ENCODE measurements at regions not wholly inside any gene's neighbourhood (a gene's known extent, or its start where the extent isn't known, plus 50 kb on each side); places are given as distances from the start of the nearest gene placed in this dataset.
A peak's percentile ranks its signal among the peaks of the same experiment; 100 is the strongest.

DNA sequence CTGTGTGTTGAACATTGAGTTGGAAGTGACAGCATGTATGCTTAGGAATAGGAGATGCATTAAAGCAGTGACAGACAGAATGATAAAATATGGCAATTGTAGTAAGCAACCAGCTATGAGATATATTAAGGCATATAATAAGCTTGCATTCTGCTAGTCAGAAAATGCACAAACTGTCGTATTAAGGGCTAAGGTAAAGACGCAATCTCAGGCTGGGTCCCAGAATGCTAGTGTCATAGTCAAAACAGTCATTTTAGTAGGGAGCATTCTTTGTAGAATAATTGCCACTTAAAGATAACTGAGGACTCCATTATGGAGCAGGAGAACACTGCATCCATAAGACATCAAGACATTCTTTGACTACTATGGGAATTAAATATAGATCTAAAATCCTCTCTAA, 1369.7 kb upstream of the C9orf72 start:
- no peaks in the 10 kb centered on the region for H3K36me3 ChIP-seq (ENCODE audit: insufficient read depth, low read length)
- no peak overlapping the region for H3K27ac ChIP-seq (ENCODE audit: low read depth, low read length, poor library complexity, severe bottlenecking)
- H3K9me3 ChIP-seq (ENCODE audit: low read length), result no peaks in the 10 kb centered on the region
- no peak overlapping the region for H3K4me3 ChIP-seq (ENCODE audit: low read depth, low read length, poor library complexity, severe bottlenecking)
- TF ChIP-seq EZH2 (IDR thresholded peaks at IDR 0.05; ENCODE audit: borderline replicate concordance, low read length), result no peak
- TF ChIP-seq, protein P1, sequence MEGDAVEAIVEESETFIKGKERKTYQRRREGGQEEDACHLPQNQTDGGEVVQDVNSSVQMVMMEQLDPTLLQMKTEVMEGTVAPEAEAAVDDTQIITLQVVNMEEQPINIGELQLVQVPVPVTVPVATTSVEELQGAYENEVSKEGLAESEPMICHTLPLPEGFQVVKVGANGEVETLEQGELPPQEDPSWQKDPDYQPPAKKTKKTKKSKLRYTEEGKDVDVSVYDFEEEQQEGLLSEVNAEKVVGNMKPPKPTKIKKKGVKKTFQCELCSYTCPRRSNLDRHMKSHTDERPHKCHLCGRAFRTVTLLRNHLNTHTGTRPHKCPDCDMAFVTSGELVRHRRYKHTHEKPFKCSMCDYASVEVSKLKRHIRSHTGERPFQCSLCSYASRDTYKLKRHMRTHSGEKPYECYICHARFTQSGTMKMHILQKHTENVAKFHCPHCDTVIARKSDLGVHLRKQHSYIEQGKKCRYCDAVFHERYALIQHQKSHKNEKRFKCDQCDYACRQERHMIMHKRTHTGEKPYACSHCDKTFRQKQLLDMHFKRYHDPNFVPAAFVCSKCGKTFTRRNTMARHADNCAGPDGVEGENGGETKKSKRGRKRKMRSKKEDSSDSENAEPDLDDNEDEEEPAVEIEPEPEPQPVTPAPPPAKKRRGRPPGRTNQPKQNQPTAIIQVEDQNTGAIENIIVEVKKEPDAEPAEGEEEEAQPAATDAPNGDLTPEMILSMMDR (IDR thresholded peaks at IDR 0.05; ENCODE audit: low read length), result no peak
- H3K9me2 ChIP-seq (ENCODE audit: low read depth, low read length), result no peaks in the 10 kb centered on the region
- H3K4me2 ChIP-seq (ENCODE audit: low read length), result no peak overlapping the region
- H2AFZ ChIP-seq (ENCODE audit: low read length), result no peak overlapping the region
- no peaks in the 10 kb centered on the region for H3F3A ChIP-seq (ENCODE audit: insufficient read depth, low read length)
- no peaks in the 10 kb centered on the region for H4K20me1 ChIP-seq (ENCODE audit: insufficient read depth, low read length)
- H3K4me1 ChIP-seq (ENCODE audit: insufficient read depth, low read length, severe bottlenecking), result no peaks in the 10 kb centered on the region
- no peaks in the 10 kb centered on the region for H3K79me2 ChIP-seq (ENCODE audit: insufficient read depth, low read length)
- H3K27me3 ChIP-seq (ENCODE audit: insufficient read depth, low read length), result no peaks in the 10 kb centered on the region
- H3K9ac ChIP-seq (ENCODE audit: low read length), result no peak overlapping the region

DNA sequence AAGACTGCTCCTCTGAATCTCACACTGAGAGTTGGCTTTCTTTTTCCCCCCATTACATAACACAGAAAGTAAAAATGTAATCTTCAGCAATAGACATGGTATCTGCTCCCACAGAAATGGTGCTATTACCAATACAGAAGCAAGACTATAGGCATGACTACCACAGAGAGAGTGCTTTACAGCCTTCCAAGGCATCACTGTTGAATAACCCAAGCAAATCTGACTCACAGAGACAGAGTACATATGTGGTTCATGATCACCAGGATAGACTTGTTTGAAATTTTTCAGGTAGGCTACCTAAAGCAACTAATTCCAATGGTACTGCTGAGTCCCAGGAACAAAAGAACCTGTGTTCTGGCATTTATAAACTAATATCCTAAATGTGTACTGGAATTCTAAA, 1373.4 kb upstream of the C9orf72 start:
- Histone ChIP-seq H3K27me3 (ENCODE audit: insufficient read depth, low read length) (no peaks in the 10 kb centered on the region), H3K9me3 (ENCODE audit: low read length) (no peaks in the 10 kb centered on the region), H4K20me1 (ENCODE audit: insufficient read depth, low read length) (no peaks in the 10 kb centered on the region), H2AFZ (ENCODE audit: low read length) (no peak overlapping the region), H3K36me3 (ENCODE audit: insufficient read depth, low read length) (no peaks in the 10 kb centered on the region), H3K9ac (ENCODE audit: low read length) (no peak overlapping the region), H3F3A (ENCODE audit: insufficient read depth, low read length) (no peaks in the 10 kb centered on the region), H3K9me2 (ENCODE audit: low read depth, low read length) (no peaks in the 10 kb centered on the region), H3K4me1 (ENCODE audit: insufficient read depth, low read length, severe bottlenecking) (no peaks in the 10 kb centered on the region), H3K27ac (ENCODE audit: low read depth, low read length, poor library complexity, severe bottlenecking) (no peak overlapping the region), H3K4me2 (ENCODE audit: low read length) (no peak overlapping the region), H3K79me2 (ENCODE audit: insufficient read depth, low read length) (no peaks in the 10 kb centered on the region), H3K4me3 (ENCODE audit: low read depth, low read length, poor library complexity, severe bottlenecking) (no peak overlapping the region)
- TF ChIP-seq, protein P1 (IDR thresholded peaks at IDR 0.05; ENCODE audit: low read length), result no peak
- no peak for TF ChIP-seq EZH2 (IDR thresholded peaks at IDR 0.05; ENCODE audit: borderline replicate concordance, low read length)

DNA sequence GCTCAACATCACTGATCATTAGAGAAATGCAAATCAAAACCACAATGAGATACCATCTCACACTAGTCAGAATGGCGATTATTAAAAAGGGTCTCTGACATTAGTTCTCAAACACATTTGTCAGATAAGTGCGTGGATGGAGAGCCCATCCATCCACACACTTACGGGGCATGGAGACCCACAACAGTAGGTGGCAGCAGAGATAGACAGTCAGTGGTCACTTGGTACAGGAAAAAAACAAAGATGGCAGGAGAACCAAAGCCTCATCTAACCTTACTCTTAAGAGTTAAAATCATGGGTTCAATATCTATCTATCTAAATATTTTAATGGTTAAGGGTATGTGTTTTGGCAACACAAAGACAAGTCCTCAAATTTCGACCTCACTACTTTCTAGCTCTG, 1378.7 kb upstream of the C9orf72 start:
- H3K9me3 ChIP-seq (ENCODE audit: low read length), result no peaks in the 10 kb centered on the region
- peak overlapping the region; percentile 30 for H2AFZ ChIP-seq (ENCODE audit: low read length)
- no peaks in the 10 kb centered on the region for H4K20me1 ChIP-seq (ENCODE audit: insufficient read depth, low read length)
- H3K9me2 ChIP-seq (ENCODE audit: low read depth, low read length), result no peaks in the 10 kb centered on the region
- no peak overlapping the region for H3K4me3 ChIP-seq (ENCODE audit: low read depth, low read length, poor library complexity, severe bottlenecking)
- no peaks in the 10 kb centered on the region for H3K4me1 ChIP-seq (ENCODE audit: insufficient read depth, low read length, severe bottlenecking)
- no peak overlapping the region for H3K4me2 ChIP-seq (ENCODE audit: low read length)
- no peaks in the 10 kb centered on the region for H3K36me3 ChIP-seq (ENCODE audit: insufficient read depth, low read length)
- no peaks in the 10 kb centered on the region for H3F3A ChIP-seq (ENCODE audit: insufficient read depth, low read length)
- TF ChIP-seq, protein P1 (IDR thresholded peaks at IDR 0.05; ENCODE audit: low read length), result peak; percentile 64
- TF ChIP-seq EZH2 (IDR thresholded peaks at IDR 0.05; ENCODE audit: borderline replicate concordance, low read length), result no peak
- H3K79me2 ChIP-seq (ENCODE audit: insufficient read depth, low read length), result no peaks in the 10 kb centered on the region
- H3K27me3 ChIP-seq (ENCODE audit: insufficient read depth, low read length), result no peaks in the 10 kb centered on the region
- H3K27ac ChIP-seq (ENCODE audit: low read depth, low read length, poor library complexity, severe bottlenecking), result no peak overlapping the region
- no peak overlapping the region for H3K9ac ChIP-seq (ENCODE audit: low read length)
